H9 (cell line): ENCODE measurements at regions not wholly inside any gene's neighbourhood (a gene's known extent, or its start where the extent isn't known, plus 50 kb on each side); places are given as distances from the start of the nearest gene placed in this dataset.
A peak's percentile ranks its signal among the peaks of the same experiment; 100 is the strongest.

Source experiments
- DNase-seq: peaks from one replicate; pipeline ENCODE4 v3.0.0-alpha.2; 2017
- H2AFZ ChIP-seq: one replicate; pipeline ENCODE4 v1.6.1; 2013; ENCODE audit warnings: mild to moderate bottlenecking, low read length, control low read depth, moderate library complexity
- H2AK5ac ChIP-seq: 2 replicates; pipeline ENCODE4 v1.6.1; 2013; ENCODE audit warnings: low read length, control low read depth, mixed read lengths; ENCODE audit not compliant: insufficient read length
- H2BK120ac ChIP-seq: one replicate; pipeline ENCODE4 v1.6.1; 2013; ENCODE audit warnings: low read depth, mild to moderate bottlenecking, low read length, control low read depth, inconsistent platforms; ENCODE audit not compliant: poor library complexity, severe bottlenecking
- H2BK12ac ChIP-seq: 2 replicates; pipeline ENCODE4 v1.6.1; 2013; ENCODE audit warnings: low read length, control low read depth, mixed read lengths, low read depth; ENCODE audit not compliant: insufficient read length
- H2BK15ac ChIP-seq: 2 replicates; pipeline ENCODE4 v1.6.1; 2013; ENCODE audit warnings: low read depth, low read length, control low read depth
- H2BK20ac ChIP-seq: one replicate; pipeline ENCODE4 v1.6.1; 2013; ENCODE audit warnings: low read depth, mild to moderate bottlenecking, low read length, control low read depth, inconsistent platforms; ENCODE audit not compliant: poor library complexity, severe bottlenecking
- H2BK5ac ChIP-seq: 2 replicates; pipeline ENCODE4 v1.6.1; 2013; ENCODE audit warnings: low read length, control low read depth, mixed read lengths; ENCODE audit not compliant: insufficient read length
- H3K14ac ChIP-seq: 2 replicates; pipeline ENCODE4 v1.6.1; 2013; ENCODE audit warnings: low read length, control low read depth; ENCODE audit not compliant: insufficient read depth
- H3K18ac ChIP-seq: 2 replicates; pipeline ENCODE4 v1.6.1; 2013; ENCODE audit warnings: low read depth, mild to moderate bottlenecking, mixed read lengths, low read length, control low read depth; ENCODE audit not compliant: insufficient read length
- H3K23ac ChIP-seq: 2 replicates; pipeline ENCODE4 v1.6.1; 2013; ENCODE audit warnings: low read length, control low read depth, mixed read lengths, low read depth; ENCODE audit not compliant: insufficient read length
- H3K23me2 ChIP-seq: 2 replicates; pipeline ENCODE4 v1.6.1; 2013; ENCODE audit warnings: low read depth, mild to moderate bottlenecking, mixed read lengths, low read length, control low read depth; ENCODE audit not compliant: insufficient read length, poor library complexity, severe bottlenecking
- H3K27ac ChIP-seq: 2 replicates; pipeline ENCODE4 v1.5.1; 2013; ENCODE audit warnings: low read length, control low read depth, mixed read lengths, low read depth; ENCODE audit not compliant: insufficient read length
- H3K27me3 ChIP-seq: 2 replicates; pipeline ENCODE4 v1.6.1; 2013; ENCODE audit warnings: low read length, control low read depth, inconsistent platforms; ENCODE audit not compliant: insufficient read depth
- H3K4ac ChIP-seq: 2 replicates; pipeline ENCODE4 v1.6.1; 2013; ENCODE audit warnings: low read depth, mild to moderate bottlenecking, control low read depth, inconsistent platforms, low read length, moderate library complexity
- H3K4me1 ChIP-seq: 2 replicates; pipeline ENCODE4 v1.6.1; 2013; ENCODE audit warnings: low read length, control low read depth, inconsistent platforms; ENCODE audit not compliant: insufficient read depth
- H3K4me2 ChIP-seq: 2 replicates; pipeline ENCODE4 v1.6.1; 2013; ENCODE audit warnings: low read length, control low read depth, mixed read lengths; ENCODE audit not compliant: insufficient read length, insufficient read depth
- H3K56ac ChIP-seq: 2 replicates; pipeline ENCODE4 v1.6.1; 2013; ENCODE audit warnings: low read depth, mild to moderate bottlenecking, mixed read lengths, low read length, control low read depth; ENCODE audit not compliant: insufficient read length
- H3K79me1 ChIP-seq: 2 replicates; pipeline ENCODE4 v1.6.1; 2013; ENCODE audit warnings: low read depth, mild to moderate bottlenecking, moderate library complexity, low read length, control low read depth, inconsistent platforms; ENCODE audit not compliant: insufficient read depth, poor library complexity, severe bottlenecking
- H3K79me2 ChIP-seq: 2 replicates; pipeline ENCODE4 v1.6.1; 2013; ENCODE audit warnings: low read length, control low read depth, inconsistent platforms; ENCODE audit not compliant: insufficient read depth
- H3K9ac ChIP-seq: 2 replicates; pipeline ENCODE4 v1.6.1; 2013; ENCODE audit warnings: low read length, control low read depth, mixed read lengths; ENCODE audit not compliant: insufficient read length; ENCODE audit errors: extremely low read depth
- H3K9me3 ChIP-seq: one replicate; pipeline ENCODE4 v1.6.1; 2013; ENCODE audit warnings: low read depth, low read length, inconsistent platforms; ENCODE audit not compliant: control insufficient read depth
- H3T11ph ChIP-seq: one replicate; pipeline ENCODE4 v1.6.1; 2013; ENCODE audit warnings: mild to moderate bottlenecking, low read length, control low read depth, inconsistent platforms
- H4K20me1 ChIP-seq: one replicate; pipeline ENCODE4 v1.6.1; 2013; ENCODE audit not compliant: control insufficient read depth, insufficient read length, insufficient read depth
- H4K5ac ChIP-seq: 2 replicates; pipeline ENCODE4 v1.6.1; 2013; ENCODE audit warnings: low read depth, mild to moderate bottlenecking, mixed read lengths, low read length, control low read depth; ENCODE audit not compliant: insufficient read length
- H4K8ac ChIP-seq: replicated peaks from 2 replicates; pipeline ENCODE4 v1.6.1; 2013; ENCODE audit warnings: low read length, control low read depth, mixed read lengths, low read depth; ENCODE audit not compliant: insufficient read length
- H4K91ac ChIP-seq: 2 replicates; pipeline ENCODE4 v1.6.1; 2013; ENCODE audit warnings: low read depth, mild to moderate bottlenecking, moderate library complexity, mixed read lengths, low read length, control low read depth; ENCODE audit not compliant: insufficient read length
- H3K27ac Mint-ChIP-seq, 3 experiments: 2 replicates in 2 of 3; 3 replicates in 1 of 3; pipeline ENCODE4 v1.8.0; 2020 to 2021; ENCODE audit warnings: mixed read lengths in 3 of 3, mild to moderate bottlenecking in 1 of 3, moderate library complexity in 1 of 3
- H3K27me3 Mint-ChIP-seq: 2 replicates; pipeline ENCODE4 v1.8.0; 2021; ENCODE audit warnings: low read depth, mild to moderate bottlenecking, moderate library complexity, mixed read lengths
- H3K36me3 Mint-ChIP-seq, 3 experiments: 2 replicates in 2 of 3; 3 replicates in 1 of 3; pipeline ENCODE4 v1.8.0; 2020 to 2021; ENCODE audit warnings: low read depth in 3 of 3, mixed read lengths in 3 of 3; ENCODE audit not compliant: insufficient read depth in 1 of 3
- H3K4me1 Mint-ChIP-seq, 2 experiments: 2 replicates each; pipeline ENCODE4 v1.8.0; 2020; ENCODE audit warnings: mixed read lengths in 2 of 2
- H3K4me3 Mint-ChIP-seq, 2 experiments: 2 replicates in 1 of 2; 3 replicates in 1 of 2; pipeline ENCODE4 v1.8.0; 2020 to 2021; ENCODE audit warnings: mild to moderate bottlenecking in 2 of 2, mixed read lengths in 2 of 2, moderate library complexity in 1 of 2
- H3K9me3 Mint-ChIP-seq, 2 experiments: 2 replicates in 1 of 2; 3 replicates in 1 of 2; pipeline ENCODE4 v1.8.0; 2020; ENCODE audit warnings: mild to moderate bottlenecking in 2 of 2, mixed read lengths in 2 of 2, moderate library complexity in 1 of 2
- CTCF ChIP-seq: fragments of 200-600 bp; sonication (generic); conservative IDR thresholded peaks from 3 replicates; pipeline ENCODE4 v1.8.0; 2021; ENCODE audit warnings: antibody characterized with exemption, mild to moderate bottlenecking
- WGBS: extraction: QIAGEN DNeasy Blood & Tissue Kit; methylation state at CpG from one replicate; pipeline ENCODE4 v1.1.7; 2013; ENCODE audit warnings: missing lambda C conversion rate, low lambda C conversion rate, mixed read lengths; ENCODE audit not compliant: insufficient read length; ENCODE audit errors: extremely low coverage; 5-methylcytosine and 5-hydroxymethylcytosine counted together

- Histone ChIP-seq H3K14ac (no peak overlapping the region), H4K5ac (no peak overlapping the region), H3K79me2 (no peaks in the 10 kb centered on the region), H2BK120ac (no peak overlapping the region), H2BK12ac (no peak overlapping the region), H4K91ac (no peak overlapping the region), H3K23ac (no peak overlapping the region), H3K79me1 (no peaks in the 10 kb centered on the region), H4K20me1 (no peaks in the 10 kb centered on the region), H3K27ac (no peak overlapping the region), H3K18ac (no peak overlapping the region), H3T11ph (no peak overlapping the region), H4K8ac (peak overlapping the region; percentile 9), H3K9ac (no peak overlapping the region), H3K4ac (no peak overlapping the region), H3K9me3 (no peaks in the 10 kb centered on the region), H2AK5ac (no peak overlapping the region), H2BK20ac (no peak overlapping the region), H3K56ac (no peak overlapping the region), H3K4me1 (no peaks in the 10 kb centered on the region), H2AFZ (no peak overlapping the region), H3K23me2 (no peaks in the 10 kb centered on the region), H3K4me2 (no peak overlapping the region), H2BK5ac (no peak overlapping the region), H2BK15ac (no peak overlapping the region), H3K27me3 (no peaks in the 10 kb centered on the region)
- Mint-ChIP-seq H3K4me3 (no peak overlapping the region), H3K9me3 (no peaks in the 10 kb centered on the region), H3K27me3 (no peaks in the 10 kb centered on the region; the same call in none of the 2 replicates), H3K4me1 (peaks cover 0 to 3% of the 10 kb centered on the region in 2 experiments; a peak in 2 of 4 replicates), H3K27ac (no peak overlapping the region), H3K36me3 (no peaks in the 10 kb centered on the region)
- TF ChIP-seq CTCF = no peak
- WGBS = no CpG with 5 or more reads among the region's 5 CpGs
- no peak for DNase-seq
These were observed 88.8 kb downstream of the ANKRD10 start for GRCh38 chr13:110826101-110826500.
